GM19372 (cell line): ENCODE measurements at regions not wholly inside any gene's neighbourhood (a gene's known extent, or its start where the extent isn't known, plus 50 kb on each side); places are given as distances from the start of the nearest gene placed in this dataset.
A peak's percentile ranks its signal among the peaks of the same experiment; 100 is the strongest.
"Not testable (repeated sequence)": the region's sequence is repeated elsewhere in the genome, so short reads cannot be mapped to it uniquely, and the experiment has no call there.

Experiments used
- ATAC-seq: cut with Tn5 transposase; IDR thresholded peaks from one replicate; pipeline ENCODE4 v1.9.1; 2021; ENCODE audit warnings: mild to moderate bottlenecking, low read depth, moderate library complexity; ENCODE audit not compliant: unreplicated experiment

- no peak for ATAC-seq
Observed at GRCh38 chr5:100249884-100250269, 285.3 kb upstream of the FAM174A start.

DNA sequence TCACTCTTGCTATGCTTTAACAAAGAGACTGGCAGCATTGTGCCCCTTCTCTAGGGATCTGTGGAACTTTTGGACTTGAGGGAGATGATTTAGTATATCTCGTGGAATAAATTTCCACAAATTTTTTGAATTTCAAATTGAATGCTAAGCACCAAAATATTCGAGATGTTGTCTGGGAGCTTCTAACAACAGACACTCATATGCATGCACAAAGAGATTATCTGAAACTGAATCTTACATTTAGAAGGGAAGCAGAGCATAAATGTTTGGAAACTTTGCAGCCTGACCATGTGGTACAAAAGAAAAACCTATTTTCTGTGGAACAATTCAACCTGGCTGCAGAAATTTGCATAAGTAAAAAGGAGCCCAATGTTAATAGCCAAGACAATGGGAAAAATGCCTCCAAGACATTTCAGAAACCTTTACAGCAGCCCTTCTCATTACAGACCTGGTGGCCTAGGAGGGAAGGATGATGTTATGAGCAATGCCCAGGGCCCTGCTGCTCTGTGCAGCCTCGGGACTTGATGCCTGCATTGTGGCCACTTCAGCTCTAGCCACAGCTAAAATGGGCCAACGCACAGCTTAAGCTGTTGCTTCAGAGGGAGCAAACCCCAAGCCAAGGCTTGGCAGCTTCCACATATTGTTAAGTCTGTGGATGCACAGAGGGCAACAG is 285.8 kb upstream of the FAM174A start:
- ATAC-seq: no peak

DNA sequence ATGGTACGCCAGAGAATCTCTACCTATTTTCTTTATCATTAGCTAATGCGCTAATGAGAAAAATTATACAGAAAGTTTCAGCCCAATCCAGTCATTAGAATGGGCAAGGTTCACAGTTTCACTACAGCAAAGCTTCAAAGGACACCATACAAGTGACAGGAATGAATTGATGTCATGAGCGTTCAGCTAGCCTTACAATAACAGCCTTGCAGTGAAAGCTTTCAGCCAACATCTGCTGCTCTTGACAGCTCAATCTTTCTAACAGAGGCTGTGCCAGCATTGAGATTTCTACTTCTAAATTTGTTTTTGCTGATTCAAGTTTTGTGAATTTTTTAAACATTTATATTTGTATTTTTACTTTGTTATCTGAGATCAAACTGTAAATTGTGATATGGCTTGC is 302.4 kb upstream of the FAM174A start:
- ATAC-seq: no peak

DNA sequence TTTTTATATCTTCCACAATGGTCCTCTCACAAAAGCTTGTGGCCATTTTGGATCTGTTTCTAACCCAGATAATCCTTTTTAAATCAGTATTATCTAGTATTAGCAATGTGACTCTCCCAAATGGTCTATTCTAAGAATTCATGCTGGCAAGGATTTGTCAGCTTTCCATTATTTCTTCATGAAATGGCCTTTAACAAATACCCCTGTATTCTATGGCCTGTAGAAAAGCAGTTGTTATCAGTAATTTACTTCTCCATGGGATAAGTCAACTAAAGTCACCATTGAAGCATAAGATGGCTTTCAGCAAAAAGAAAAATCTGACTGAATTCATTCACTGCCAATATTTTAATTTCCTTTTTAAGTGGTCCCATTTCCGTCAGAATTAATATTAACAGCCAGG is 346.4 kb upstream of the FAM174A start:
- no peak for ATAC-seq

GRCh38 chr5:100188339-100188738 is 346.8 kb upstream of the FAM174A start:
- no peak for ATAC-seq

DNA sequence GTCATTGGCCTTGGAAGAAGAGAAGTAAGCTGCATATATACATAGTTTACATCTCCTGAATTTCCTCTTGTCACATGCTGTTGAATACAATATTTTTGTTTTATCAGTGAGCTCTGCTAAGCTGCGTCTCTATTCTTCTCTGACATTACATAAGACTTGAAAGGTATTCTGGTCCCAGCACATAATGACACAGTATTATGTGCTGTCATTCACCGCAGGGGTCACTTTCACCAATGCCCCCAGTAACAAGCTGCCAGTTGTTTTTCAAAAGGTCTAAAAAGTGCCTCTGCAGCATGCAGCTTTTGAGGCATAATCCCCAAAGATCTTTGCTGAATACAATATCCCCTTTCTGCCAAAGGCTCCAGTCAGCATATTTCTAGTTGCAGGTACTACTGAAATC is 349.0 kb upstream of the FAM174A start:
- ATAC-seq: no peak

- ATAC-seq: no peak
Observed at GRCh38 chr5:100182402-100182801, 352.8 kb upstream of the FAM174A start.

DNA sequence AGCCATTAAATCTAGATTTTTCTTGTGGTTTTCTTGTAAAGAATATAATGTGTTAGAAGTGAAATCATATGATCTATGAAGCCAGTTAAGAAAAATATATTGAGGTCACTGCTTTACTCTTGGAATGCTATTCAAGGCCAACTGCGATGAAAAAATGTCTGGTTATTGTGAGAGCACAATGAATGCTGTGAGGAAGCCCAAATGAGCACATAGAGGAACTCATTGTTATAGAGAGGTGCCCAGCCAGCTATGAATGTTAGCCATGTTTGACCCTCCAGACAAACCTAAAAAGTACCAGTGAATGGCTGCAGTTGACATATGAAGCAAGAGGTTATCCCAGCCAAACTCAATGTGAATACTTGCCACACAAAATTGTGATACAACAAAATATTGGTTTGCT is 359.8 kb upstream of the FAM174A start:
- ATAC-seq: no peak

- ATAC-seq: peak; percentile 97
Observed at GRCh38 chr5:100165309-100165708, 369.9 kb upstream of the FAM174A start.

GRCh38 chr5:100161868-100162267 is 373.3 kb upstream of the FAM174A start:
- no peak for ATAC-seq

GRCh38 chr5:100157066-100157465 is 378.1 kb upstream of the FAM174A start:
- ATAC-seq: no peak

DNA sequence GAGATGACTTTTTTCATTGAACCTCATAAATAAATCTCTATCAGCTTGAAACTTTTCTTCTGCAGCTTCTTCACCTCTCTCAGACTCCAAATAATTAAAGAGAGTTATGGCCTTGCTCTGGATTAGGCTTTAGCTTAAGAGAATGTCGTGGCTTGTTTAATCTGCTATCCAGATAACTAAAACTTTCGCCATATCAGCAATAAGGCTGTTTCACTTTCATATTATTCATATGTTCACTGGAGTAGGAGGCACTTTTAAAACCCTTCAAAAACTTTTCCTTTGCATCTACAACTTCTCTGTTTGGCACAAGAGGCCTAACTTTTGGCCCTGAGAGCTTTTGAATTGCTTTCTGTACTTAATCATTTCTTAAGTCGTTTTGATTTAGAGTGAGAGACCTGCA is 386.9 kb upstream of the FAM174A start:
- no peak for ATAC-seq

DNA sequence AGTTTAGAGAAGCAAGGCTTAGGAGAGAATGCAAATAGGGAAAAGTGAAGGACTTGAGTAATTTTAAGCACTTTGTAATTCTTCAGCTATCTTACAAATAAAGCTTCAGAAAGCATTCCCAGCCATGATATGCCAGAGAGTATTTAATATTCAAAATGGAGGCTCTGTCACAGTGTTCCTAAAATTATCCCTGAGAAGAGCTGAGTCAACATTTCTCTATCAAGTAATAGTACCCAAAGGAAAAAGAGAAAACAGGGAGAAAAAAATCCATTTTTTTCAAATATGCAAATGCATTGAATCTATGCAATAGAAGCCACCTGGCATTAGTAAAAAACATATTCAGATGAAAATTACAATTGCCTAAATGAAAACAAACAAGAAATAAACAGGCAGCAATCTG is 392.6 kb upstream of the FAM174A start:
- ATAC-seq: no peak

DNA sequence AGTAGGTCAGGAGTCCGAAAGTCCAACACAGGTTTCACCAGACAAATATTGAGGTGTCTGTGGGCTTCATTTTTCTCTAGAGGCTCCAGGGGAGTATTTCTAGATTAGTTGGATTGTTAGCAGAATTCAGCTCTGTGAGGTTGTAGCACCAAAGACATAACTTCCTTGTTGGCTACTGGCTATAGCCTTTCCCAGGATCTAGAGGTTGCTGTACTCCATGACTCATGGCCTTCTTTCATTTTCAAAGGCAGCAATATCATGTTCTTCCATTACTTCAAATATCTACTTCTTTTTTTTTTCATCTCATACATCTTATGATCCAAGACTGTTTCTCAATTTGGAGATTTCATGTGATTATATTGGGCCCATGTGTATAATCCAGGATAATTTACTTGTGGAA is 404.0 kb upstream of the FAM174A start:
- no peak for ATAC-seq

GRCh38 chr5:100130307-100130706 is 404.9 kb upstream of the FAM174A start:
- no peak for ATAC-seq

DNA sequence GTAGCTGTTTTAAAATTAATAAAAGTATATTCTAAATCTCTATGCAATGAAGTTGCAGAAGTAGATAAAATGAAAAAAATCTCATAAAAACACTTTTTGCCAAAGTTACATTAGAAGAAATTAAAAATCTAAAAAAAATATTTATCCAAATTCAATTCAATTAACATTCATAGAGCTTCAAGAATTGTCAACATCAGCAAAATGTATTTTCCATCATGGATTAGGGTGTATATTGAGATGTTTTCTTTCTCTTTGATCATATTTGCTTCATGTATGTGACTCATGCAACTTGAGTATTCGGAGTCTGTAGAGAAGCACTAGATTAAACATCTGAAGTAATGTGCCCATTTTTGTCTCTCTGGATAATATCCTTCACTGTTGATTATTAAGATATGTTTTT is 415.3 kb upstream of the FAM174A start:
- ATAC-seq: no peak

GRCh38 chr5:100110497-100110896 is 424.7 kb upstream of the FAM174A start:
- no peak for ATAC-seq

DNA sequence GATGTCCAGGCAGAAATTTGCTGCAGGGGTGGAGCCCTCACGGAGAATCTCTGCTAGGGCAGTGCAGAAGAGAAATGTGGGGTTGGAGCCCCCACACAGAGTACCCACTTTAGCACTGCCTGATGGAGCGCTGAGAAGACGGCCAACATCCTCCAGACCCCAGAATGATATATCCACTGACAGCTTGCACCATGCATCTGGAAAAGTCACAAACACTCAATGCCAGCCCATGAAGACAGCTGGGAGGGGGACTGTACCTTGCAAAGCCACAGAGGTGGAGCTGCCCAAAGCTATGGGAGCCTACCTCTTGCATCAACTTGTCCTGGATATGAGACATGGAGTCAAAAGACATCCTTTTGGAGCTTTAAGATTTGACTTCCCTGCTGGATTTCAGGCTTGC is 426.3 kb upstream of the FAM174A start:
- ATAC-seq: no peak

GRCh38 chr5:100103592-100104119 is 431.5 kb upstream of the FAM174A start:
- ATAC-seq: not testable (repeated sequence)

GRCh38 chr5:100101466-100101865 is 433.7 kb upstream of the FAM174A start:
- not testable (repeated sequence) for ATAC-seq

- not testable (repeated sequence) for ATAC-seq
Observed at GRCh38 chr5:100096328-100096727, 438.8 kb upstream of the FAM174A start.

DNA sequence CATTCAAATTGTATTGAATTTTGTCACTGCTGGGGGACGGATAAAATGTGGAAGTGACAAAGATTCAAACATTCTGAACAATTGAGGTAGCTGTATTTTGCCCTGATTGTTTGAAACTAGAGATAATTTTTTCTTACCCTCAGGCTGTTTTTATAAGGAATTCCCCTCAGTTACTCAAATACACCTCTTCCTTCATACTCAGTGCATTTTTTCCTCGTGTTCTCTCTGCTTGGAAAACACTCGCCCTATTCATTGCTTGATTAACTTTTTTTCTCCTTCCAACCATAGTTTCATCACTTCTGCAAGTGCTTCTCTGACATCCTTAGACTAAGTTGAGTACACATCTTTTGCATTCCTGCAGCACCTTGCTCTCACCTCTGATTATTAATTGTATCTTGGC is 454.5 kb upstream of the FAM174A start:
- not testable (repeated sequence) for ATAC-seq

DNA sequence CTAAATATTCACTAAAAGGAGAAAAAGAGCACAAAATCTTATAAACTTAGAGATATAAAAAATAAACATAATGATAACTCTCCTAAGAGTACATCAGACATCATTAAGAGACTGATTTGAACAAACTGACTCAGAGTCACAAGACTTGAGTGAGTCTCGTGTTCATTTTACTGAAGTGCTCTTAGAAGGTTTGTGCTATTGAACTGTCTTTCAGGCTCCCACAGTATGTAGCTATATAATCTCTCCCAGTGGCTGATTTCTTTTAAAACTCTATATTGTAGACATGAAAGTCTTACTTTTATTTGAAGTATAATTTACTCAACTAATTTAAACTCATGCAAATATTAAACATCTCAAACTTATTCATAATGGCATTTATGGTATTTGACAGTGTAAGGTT is 456.0 kb upstream of the FAM174A start:
- ATAC-seq: not testable (repeated sequence)
